ENCODE measurements at regions not wholly inside any gene's neighbourhood (a gene's known extent, or its start where the extent isn't known, plus 50 kb on each side); places are given as distances from the start of the nearest gene placed in this dataset.

DNA sequence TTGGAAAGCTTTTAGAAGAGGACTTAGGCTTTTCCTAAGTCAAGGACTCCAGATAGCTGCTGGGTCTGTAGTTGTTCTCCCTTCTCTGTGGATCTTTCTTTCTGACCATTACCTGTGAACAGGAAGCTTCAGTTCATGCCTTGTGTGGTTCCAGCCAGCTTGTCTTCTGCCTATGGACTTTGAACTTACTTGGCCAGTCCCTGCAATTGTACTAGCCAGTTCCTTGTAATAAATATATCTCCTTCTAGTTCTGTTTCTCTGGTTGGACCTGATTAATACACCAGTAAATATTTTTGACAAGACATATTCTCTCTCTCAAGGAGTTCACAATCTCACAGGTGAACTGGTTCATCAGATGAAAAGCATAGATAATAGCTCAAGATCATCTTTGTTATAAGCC lies 341.3 kb upstream of the DPPA4 start:
- Histone ChIP-seq H3K14ac (ENCODE audit: insufficient read depth, low read length) (no peak overlapping the region), H3K79me2 (ENCODE audit: insufficient read depth, low read length) (no peaks in the 10 kb centered on the region), H3K18ac (ENCODE audit: insufficient read length, low read depth, low read length) (no peak overlapping the region), H2BK20ac (ENCODE audit: low read depth, low read length, poor library complexity, severe bottlenecking) (no peak overlapping the region), H3K23ac (ENCODE audit: insufficient read length, low read depth, low read length) (no peak overlapping the region), H4K5ac (ENCODE audit: insufficient read length, low read depth, low read length) (no peak overlapping the region), H3K27me3 (ENCODE audit: insufficient read depth, low read length) (no peaks in the 10 kb centered on the region), H2BK120ac (ENCODE audit: low read depth, low read length, poor library complexity, severe bottlenecking) (no peak overlapping the region), H3K9me3 (ENCODE audit: control insufficient read depth, low read depth, low read length) (no peaks in the 10 kb centered on the region), H4K91ac (ENCODE audit: insufficient read length, low read depth, low read length) (no peak overlapping the region), H2AFZ (ENCODE audit: low read length) (no peak overlapping the region), H3K4ac (ENCODE audit: low read depth, low read length) (no peak overlapping the region), H3K27ac (ENCODE audit: insufficient read length, low read depth, low read length) (no peak overlapping the region), H3K9ac (ENCODE audit: extremely low read depth, insufficient read length, low read length) (no peak overlapping the region), H2BK12ac (ENCODE audit: insufficient read length, low read depth, low read length) (no peak overlapping the region), H4K20me1 (ENCODE audit: control insufficient read depth, insufficient read depth, insufficient read length) (no peaks in the 10 kb centered on the region), H3K4me1 (ENCODE audit: insufficient read depth, low read length) (no peaks in the 10 kb centered on the region), H4K8ac (replicated peaks; ENCODE audit: insufficient read length, low read depth, low read length) (no peak overlapping the region), H3T11ph (ENCODE audit: low read length) (no peak overlapping the region), H2BK5ac (ENCODE audit: insufficient read length, low read length) (no peak overlapping the region), H3K4me2 (ENCODE audit: insufficient read depth, insufficient read length, low read length) (no peak overlapping the region), H3K56ac (ENCODE audit: insufficient read length, low read depth, low read length) (no peak overlapping the region), H2BK15ac (ENCODE audit: low read depth, low read length) (no peak overlapping the region), H3K23me2 (ENCODE audit: insufficient read length, low read depth, low read length, poor library complexity, severe bottlenecking) (no peaks in the 10 kb centered on the region), H3K79me1 (ENCODE audit: insufficient read depth, low read depth, low read length, poor library complexity, severe bottlenecking) (no peaks in the 10 kb centered on the region), H2AK5ac (ENCODE audit: insufficient read length, low read length) (no peak overlapping the region)
- no peak overlapping the region for H3K4me3 Mint-ChIP-seq
- TF ChIP-seq CTCF (conservative IDR thresholded peaks at IDR 0.05) = no peak
- no peaks in the 10 kb centered on the region for H3K27me3 Mint-ChIP-seq (ENCODE audit: low read depth)
- H3K27ac Mint-ChIP-seq = no peak overlapping the region
- no peaks in the 10 kb centered on the region; a peak in 1 of 5 replicates for H3K9me3 Mint-ChIP-seq
- no peak for DNase-seq
- H3K4me1 Mint-ChIP-seq = no peaks in the 10 kb centered on the region
- H3K36me3 Mint-ChIP-seq (ENCODE audit: insufficient read depth in 1 of 3, low read depth in 3 of 3) = no peaks in the 10 kb centered on the region

All from H9 (cell line).